ENCODE measurements at regions not wholly inside any gene's neighbourhood (a gene's known extent, or its start where the extent isn't known, plus 50 kb on each side); places are given as distances from the start of the nearest gene placed in this dataset.

DNA sequence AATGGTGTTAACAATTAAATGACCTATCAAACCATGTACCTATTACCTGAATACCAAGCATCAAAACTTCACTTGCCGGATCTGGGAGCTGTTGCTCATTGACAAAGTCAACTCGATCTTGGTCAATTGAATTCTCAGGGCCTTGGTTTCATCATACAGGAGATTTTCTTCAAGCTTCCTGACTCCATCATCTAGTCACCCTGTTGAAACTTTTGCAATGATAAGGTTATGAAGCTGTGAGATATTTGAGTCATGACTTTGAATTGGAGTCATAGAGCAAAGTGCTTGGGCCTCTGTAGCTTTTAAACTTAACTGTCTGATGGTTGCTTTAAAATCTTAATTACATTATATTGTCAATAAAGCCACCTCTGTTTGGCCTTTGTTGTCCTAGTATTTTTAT, 260.9 kb downstream of the COG6 start:
- intact Hi-C loops (cut with DNase I; ENCODE audit: low total_unique reads): no loop called here
- Histone ChIP-seq H3K4me3 (no peak overlapping the region), H3K27ac (no peak overlapping the region), H3K9me3 (peaks cover 0 to 3% (median under 1%) of the 10 kb centered on the region in 8 donors), H3K27me3 (replicated peaks in 1 of 7) (no peaks in the 10 kb centered on the region), H3K4me1 (no peaks in the 10 kb centered on the region), H3K36me3 (no peaks in the 10 kb centered on the region)
- no peak for TF ChIP-seq POLR2AphosphoS5 (IDR thresholded peaks at IDR 0.05)
- no peak for TF ChIP-seq POLR2A (IDR thresholded peaks at IDR 0.05)
- TF ChIP-seq, protein P1, sequence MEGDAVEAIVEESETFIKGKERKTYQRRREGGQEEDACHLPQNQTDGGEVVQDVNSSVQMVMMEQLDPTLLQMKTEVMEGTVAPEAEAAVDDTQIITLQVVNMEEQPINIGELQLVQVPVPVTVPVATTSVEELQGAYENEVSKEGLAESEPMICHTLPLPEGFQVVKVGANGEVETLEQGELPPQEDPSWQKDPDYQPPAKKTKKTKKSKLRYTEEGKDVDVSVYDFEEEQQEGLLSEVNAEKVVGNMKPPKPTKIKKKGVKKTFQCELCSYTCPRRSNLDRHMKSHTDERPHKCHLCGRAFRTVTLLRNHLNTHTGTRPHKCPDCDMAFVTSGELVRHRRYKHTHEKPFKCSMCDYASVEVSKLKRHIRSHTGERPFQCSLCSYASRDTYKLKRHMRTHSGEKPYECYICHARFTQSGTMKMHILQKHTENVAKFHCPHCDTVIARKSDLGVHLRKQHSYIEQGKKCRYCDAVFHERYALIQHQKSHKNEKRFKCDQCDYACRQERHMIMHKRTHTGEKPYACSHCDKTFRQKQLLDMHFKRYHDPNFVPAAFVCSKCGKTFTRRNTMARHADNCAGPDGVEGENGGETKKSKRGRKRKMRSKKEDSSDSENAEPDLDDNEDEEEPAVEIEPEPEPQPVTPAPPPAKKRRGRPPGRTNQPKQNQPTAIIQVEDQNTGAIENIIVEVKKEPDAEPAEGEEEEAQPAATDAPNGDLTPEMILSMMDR (IDR thresholded peaks at IDR 0.05 in 8 of 11, conservative IDR thresholded peaks at IDR 0.05 in 3 of 11): no peak
- no peak for DNase-seq
- WGBS, 5 donors: 91 to 100% (median 94%) methylated on average over 2 of the region's 2 CpGs

DNA sequence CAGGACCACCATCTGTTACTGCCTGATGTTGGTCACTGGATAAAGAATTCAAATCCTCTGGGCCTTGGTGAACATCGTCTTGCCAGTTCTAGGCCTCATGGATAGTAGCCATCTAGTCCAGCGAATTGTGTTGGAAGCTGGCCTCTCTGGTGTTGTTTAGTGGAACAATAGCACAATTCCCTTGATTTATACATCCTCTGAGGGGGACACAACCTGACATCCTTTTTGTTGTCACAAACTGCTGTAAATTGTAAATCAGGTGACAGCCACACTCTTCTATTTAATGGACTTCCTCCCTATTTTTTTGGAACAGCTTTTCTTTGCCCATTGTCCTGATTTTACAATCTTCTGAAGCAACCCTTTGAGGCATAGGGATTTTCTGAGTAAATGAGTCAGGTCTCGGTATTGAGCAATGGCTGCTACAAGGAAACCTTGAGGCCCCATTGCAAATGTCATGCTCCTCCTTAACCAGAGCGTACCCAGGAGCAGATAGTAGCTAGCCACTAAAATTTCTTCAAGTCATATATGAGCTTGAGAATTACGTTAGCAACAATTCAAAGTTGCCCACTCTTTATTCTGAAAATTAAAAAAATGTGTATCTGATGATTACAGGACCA, 263.3 kb downstream of the COG6 start:
- no peak for DNase-seq

DNA sequence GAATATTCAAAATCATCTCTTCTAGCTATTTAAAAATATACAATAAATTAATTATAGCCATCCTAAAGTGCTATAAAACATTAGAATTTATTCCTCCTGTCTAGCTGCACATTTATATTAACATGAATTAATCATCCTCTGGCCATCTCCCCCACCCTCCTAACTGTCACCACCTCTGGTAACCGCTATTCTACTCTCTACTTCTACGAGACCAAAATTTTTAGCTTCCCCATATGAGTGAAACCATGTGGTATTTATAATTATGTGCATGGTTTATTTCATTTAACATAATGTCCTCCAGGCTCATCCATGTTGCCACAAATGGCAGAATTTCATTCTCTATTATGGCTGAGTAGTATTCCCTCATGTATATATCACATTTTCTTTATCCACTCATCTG, 265.2 kb downstream of the COG6 start:
- no peak overlapping the region for H3K27ac ChIP-seq
- no peak for DNase-seq
- no peak for TF ChIP-seq POLR2AphosphoS5 (IDR thresholded peaks at IDR 0.05)
- TF ChIP-seq, protein P1 (IDR thresholded peaks at IDR 0.05 in 8 of 11, conservative IDR thresholded peaks at IDR 0.05 in 3 of 11): no peak
- TF ChIP-seq POLR2A (IDR thresholded peaks at IDR 0.05): no peak
- no peak overlapping the region for H3K4me3 ChIP-seq
- intact Hi-C loops (cut with DNase I; ENCODE audit: low total_unique reads): no loop called here
- WGBS, 5 donors: 85 to 95% (median 91%) methylated on average over 2 of the region's 2 CpGs
- H3K9me3 ChIP-seq: peaks cover 0 to 26% (median 22%) of the 10 kb centered on the region in 8 donors
- H3K4me1 ChIP-seq: no peaks in the 10 kb centered on the region
- H3K27me3 ChIP-seq (replicated peaks in 1 of 7): no peaks in the 10 kb centered on the region
- H3K36me3 ChIP-seq: no peaks in the 10 kb centered on the region

More for the DNA sequence above, 263.3 kb downstream of the COG6 start:
- H3K27me3 ChIP-seq (replicated peaks in 1 of 7): no peaks in the 10 kb centered on the region
- intact Hi-C loops (cut with DNase I; ENCODE audit: low total_unique reads): no loop called here
- H3K27ac ChIP-seq: no peak overlapping the region
- no peak overlapping the region for H3K4me3 ChIP-seq
- H3K9me3 ChIP-seq: peaks cover 0 to 14% (median 11%) of the 10 kb centered on the region in 8 donors
- 83 to 94% (median 88%) methylated on average over 5 of the region's 5 CpGs for WGBS, 5 donors
- H3K36me3 ChIP-seq: no peaks in the 10 kb centered on the region
- TF ChIP-seq POLR2A (IDR thresholded peaks at IDR 0.05) (no peak), POLR2AphosphoS5 (IDR thresholded peaks at IDR 0.05) (no peak)
- TF ChIP-seq, protein P1 (IDR thresholded peaks at IDR 0.05 in 8 of 11, conservative IDR thresholded peaks at IDR 0.05 in 3 of 11): no peak
- H3K4me1 ChIP-seq: no peaks in the 10 kb centered on the region

DNA sequence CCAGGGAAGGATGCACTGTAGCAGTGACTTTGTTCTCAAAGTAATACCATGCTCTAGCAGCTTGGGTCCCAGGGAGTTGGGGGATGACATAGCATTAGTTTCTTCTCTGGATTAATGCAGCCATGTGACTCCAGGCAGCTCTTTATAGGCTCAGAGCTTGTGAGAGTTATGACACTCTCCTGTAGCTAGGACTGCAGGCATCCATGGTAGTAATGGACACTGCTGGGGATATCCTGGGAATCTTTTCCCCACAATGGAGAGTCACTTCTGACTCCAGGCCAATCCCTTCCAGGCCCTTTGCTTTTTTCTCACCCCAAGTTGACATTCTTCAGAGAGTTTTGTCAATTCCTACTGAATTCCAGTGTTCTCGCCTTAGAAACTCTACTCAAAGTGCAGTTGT, 270.9 kb downstream of the COG6 start:
- Histone ChIP-seq H3K27me3 (replicated peaks in 1 of 7) (peaks cover 0 to 3% (median 0%) of the 10 kb centered on the region in 7 donors), H3K4me1 (no peaks in the 10 kb centered on the region), H3K9me3 (peaks cover 0 to 31% (median 24%) of the 10 kb centered on the region in 8 donors), H3K36me3 (no peaks in the 10 kb centered on the region), H3K4me3 (no peak overlapping the region), H3K27ac (no peak overlapping the region)
- intact Hi-C loops (cut with DNase I; ENCODE audit: low total_unique reads): no loop called here
- WGBS, 5 donors: 75 to 92% (median 90%) methylated on average over 1 of the region's 1 CpG
- TF ChIP-seq POLR2AphosphoS5 (IDR thresholded peaks at IDR 0.05): no peak
- TF ChIP-seq, protein P1 (IDR thresholded peaks at IDR 0.05 in 8 of 11, conservative IDR thresholded peaks at IDR 0.05 in 3 of 11): no peak
- TF ChIP-seq POLR2A (IDR thresholded peaks at IDR 0.05): no peak
- DNase-seq: no peak
